Vagina (tissue), 2 donors: ENCODE measurements at regions not wholly inside any gene's neighbourhood (a gene's known extent, or its start where the extent isn't known, plus 50 kb on each side); places are given as distances from the start of the nearest gene placed in this dataset.

Source experiments
- POLR2A ChIP-seq, 2 donors: fragments of 450-650 bp; IDR thresholded peaks; one replicate each; pipeline ENCODE4 v1.6.1; 2017; ENCODE audit warnings: antibody characterized with exemption in 2 of 2, mild to moderate bottlenecking in 2 of 2, moderate library complexity in 2 of 2
- POLR2AphosphoS5 ChIP-seq, 2 donors: sonication (generic); formaldehyde crosslinking; IDR thresholded peaks; one replicate each; pipeline ENCODE4 v1.9.0; 2017; ENCODE audit warnings: antibody characterized with exemption in 2 of 2, mild to moderate bottlenecking in 2 of 2, low read depth in 1 of 2; ENCODE audit not compliant: insufficient read depth in 1 of 2
- TF ChIP-seq, protein P1 (sequence below), 3 experiments: fragments of 450-650 bp in 2 of 3; fragments of 200-600 bp in 1 of 3; sonication (generic) in 1 of 3; IDR thresholded peaks; one replicate each; pipeline ENCODE4 v1.5.1; 2017 to 2019; ENCODE audit warnings: antibody characterized with exemption in 3 of 3, mild to moderate bottlenecking in 2 of 3, moderate library complexity in 2 of 3

DNA sequence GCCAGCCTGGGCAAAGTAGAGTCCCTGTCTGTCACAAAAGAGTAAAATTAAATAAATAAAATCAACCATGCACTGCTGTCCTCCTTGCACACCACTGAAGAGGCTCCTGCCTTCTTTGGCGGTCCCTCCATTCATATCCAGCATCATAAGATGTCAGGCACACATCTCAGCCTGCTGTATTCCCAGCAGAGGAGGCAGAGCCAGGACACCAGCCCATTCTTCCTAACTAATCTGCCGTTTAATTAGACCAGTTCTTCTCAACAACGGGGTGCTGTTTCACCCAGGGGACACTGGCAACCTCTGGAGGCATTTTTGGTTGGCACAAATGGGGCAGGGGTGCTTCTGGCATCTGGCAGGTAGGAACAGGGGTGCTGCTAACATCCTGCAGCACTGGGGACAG, 119.7 kb downstream of the ETS2 start:
- no peak for TF ChIP-seq POLR2A (IDR thresholded peaks at IDR 0.05)
- no peak for TF ChIP-seq POLR2AphosphoS5 (IDR thresholded peaks at IDR 0.05; ENCODE audit: insufficient read depth in 1 of 2, low read depth in 1 of 2)
- TF ChIP-seq, protein P1, sequence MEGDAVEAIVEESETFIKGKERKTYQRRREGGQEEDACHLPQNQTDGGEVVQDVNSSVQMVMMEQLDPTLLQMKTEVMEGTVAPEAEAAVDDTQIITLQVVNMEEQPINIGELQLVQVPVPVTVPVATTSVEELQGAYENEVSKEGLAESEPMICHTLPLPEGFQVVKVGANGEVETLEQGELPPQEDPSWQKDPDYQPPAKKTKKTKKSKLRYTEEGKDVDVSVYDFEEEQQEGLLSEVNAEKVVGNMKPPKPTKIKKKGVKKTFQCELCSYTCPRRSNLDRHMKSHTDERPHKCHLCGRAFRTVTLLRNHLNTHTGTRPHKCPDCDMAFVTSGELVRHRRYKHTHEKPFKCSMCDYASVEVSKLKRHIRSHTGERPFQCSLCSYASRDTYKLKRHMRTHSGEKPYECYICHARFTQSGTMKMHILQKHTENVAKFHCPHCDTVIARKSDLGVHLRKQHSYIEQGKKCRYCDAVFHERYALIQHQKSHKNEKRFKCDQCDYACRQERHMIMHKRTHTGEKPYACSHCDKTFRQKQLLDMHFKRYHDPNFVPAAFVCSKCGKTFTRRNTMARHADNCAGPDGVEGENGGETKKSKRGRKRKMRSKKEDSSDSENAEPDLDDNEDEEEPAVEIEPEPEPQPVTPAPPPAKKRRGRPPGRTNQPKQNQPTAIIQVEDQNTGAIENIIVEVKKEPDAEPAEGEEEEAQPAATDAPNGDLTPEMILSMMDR (IDR thresholded peaks at IDR 0.05) = no peak
